CD4-positive, alpha-beta T cell treated with Interleukin-4 for 4 hours (primary cell): ENCODE measurements at regions not wholly inside any gene's neighbourhood (a gene's known extent, or its start where the extent isn't known, plus 50 kb on each side); places are given as distances from the start of the nearest gene placed in this dataset.

ENCODE experiments used
- DNase-seq: peaks from one replicate; pipeline ENCODE4 v3.0.0-alpha.2; 2020

DNA sequence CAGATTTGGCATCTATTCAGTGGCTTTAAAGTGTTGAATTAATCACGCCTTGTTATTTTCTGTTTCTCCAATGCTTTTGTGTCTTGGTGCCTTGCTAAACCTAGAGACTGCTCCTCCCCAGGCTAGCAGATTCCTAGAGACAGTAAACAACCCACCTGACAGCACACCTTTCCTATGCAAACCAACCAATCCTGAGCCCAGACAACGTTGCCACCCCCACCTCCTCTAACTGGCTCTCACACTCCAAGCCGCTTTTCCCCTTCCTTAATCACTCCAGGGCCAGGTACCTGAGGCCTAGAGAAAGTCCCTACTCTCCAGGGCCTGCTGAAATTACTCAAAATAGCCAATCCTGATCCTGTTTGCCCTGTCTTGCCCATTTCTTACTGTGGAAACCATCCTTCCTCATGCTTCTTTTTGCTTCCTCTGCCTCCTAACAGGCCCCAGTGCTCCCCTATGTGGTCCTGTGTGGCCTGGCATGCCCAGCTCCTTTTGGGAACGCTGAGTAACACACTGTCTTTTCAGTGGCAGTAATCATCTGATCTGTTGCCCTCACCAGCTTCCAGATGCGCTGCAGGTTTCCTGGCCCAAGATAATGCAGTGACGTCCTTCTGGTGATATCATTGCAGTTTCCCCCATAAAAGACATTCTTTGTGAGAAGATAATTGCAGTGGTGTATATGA is 53.4 kb downstream of the GAS1 start:
- DNase-seq = no peak

- no peak for DNase-seq
Observed at GRCh38 chr9:86892576-86892975, 54.7 kb downstream of the GAS1 start.

GRCh38 chr9:86891886-86892437 is 55.3 kb downstream of the GAS1 start:
- no peak for DNase-seq

- no peak for DNase-seq
Observed at GRCh38 chr9:86891091-86891490, 56.2 kb downstream of the GAS1 start.

DNA sequence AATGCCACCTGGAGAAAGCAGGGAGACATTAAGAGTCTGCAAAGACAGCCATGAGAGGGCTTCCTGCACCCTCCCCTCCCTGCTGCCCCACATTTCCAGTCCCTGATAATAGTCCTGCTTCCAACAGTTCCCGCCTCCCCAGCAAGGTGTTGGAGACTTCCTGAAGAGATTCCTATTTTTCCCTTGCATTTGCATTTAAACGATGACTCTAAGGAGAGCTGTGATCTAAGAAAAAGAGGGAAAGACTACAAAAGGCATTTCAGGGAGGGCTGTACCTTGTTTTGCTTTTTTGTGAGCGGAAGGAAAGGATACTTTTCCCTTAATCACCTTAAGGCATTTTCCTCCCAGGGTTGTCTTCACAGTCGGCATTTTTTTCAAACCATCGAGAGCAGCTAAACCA is 62.1 kb downstream of the GAS1 start:
- DNase-seq = no peak

DNA sequence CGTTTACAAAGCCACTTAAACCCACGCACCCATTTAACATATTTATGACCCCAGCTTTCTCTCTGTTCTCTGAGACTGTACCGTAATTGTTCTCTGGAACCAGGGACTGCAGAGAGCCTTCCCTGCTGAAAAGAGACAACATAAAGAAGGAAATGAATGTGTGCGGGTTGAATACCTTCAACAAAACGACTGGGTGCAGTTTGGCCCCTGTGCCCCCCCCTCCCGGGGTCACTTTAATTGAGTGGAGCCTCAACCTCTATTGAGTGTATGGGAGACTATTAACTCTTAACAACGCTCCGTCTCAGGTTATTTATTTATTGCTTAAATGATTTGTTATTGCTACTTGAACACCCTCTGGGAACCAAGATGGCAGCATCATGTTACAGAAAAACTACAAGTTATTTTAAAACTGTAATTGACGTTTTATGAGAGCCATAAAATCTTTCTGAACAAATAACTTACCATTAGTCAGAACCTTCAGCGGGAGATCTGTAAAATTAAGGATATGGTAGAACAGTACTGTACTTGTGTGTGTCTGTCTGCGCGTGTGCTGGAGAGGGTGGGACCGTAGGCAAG is 70.6 kb downstream of the GAS1 start:
- no peak for DNase-seq

DNA sequence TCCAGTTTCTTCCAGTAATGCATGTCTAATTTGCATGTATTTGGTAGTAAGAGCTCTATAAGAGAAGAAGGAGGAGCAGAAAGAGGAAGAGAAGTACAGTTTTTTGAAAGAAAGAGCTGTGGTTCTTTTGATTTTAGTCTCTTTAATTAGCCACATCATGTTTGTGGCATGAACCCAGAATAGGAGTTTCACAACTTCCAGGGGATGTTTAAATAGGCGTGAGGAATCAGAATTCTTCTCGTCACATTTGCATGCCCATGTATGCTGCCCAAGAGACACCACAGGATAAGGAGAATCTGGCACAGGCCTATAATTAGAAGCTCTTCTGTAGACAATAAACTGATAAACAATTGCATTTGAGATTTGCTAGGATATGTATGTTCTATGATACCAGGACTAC is 78.7 kb downstream of the GAS1 start:
- no peak for DNase-seq

DNA sequence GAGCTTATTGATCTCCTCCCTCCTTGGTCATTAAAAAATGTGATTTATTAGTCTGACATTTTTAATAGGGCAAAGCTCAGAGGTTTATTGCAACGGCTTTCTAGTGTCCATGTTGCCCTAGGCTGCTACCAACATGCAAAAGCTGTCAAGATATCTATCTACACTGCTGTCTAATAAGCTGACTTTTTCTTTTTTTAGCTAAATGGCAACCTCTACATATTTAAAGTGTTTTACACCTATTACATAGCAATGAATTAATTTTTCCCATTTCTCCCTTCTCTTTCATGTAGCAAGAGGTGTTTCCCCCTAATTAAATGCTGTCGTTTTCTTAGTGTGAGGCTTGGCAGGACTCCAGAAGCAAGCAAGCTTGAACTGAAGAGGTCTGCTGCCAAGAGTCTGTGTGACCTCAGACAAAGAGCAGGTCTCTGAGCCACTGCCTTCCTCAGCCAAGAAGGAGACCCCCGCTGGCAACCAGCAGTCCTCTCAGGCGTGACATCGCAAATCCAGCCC is 79.4 kb downstream of the GAS1 start:
- no peak for DNase-seq

DNA sequence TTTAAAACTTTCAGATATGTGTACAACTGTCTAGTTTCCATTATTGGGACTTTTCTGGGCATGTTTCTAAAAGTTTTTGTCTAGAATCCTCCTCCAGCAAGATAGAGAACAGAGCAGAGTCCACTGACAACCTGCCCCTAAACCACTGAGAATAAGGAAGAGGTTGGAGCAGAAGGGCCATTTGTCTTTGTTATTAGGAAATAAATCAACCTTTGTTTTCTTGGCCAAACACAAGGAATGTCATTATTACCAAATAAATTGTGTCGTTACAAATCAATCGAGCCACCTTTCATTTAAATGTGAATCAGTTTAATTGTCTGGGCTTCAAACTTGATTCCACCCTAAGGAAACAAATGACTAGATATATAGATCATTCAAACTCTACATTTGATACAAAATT is 81.4 kb downstream of the GAS1 start:
- no peak for DNase-seq

- DNase-seq = no peak
Observed at GRCh38 chr9:86860006-86860405, 87.3 kb downstream of the GAS1 start.

DNA sequence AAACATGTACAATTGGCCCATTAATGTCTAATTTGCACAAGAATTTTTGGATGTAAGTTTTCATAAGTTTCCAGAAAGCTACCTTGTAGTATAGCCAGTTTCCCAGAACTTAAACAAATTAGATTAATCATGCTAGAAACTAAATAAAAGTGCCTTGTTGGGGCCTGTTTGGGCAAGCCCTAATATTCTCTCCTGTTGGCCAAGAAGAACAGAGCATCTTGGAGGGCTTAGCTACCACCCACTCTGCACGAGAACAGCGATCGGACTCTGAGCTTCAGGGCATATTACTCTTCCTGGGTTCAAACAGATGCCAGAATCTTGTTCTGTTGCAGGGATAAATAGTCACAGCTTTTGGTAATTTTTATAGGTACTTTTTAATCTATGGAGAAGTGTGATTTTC is 88.2 kb downstream of the GAS1 start:
- no peak for DNase-seq

DNA sequence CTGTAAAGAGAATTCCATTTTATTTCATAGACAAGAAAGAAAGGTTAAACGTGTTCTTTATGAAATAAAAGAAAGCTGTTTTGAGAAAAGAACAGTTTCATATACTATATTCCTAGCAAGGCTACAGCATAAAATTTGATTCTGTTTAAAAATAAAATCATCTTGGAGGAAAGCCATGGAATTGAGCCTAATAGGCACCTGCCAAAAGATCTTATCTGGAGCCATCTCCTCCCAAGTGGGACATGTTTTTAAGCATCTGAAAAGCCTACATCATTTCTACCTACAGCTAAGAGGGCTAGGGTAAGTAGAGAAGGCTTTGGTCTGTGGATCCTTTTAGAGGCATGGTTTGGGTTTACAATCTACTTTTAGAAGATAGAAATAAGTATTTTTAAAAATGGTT is 89.3 kb downstream of the GAS1 start:
- no peak for DNase-seq

DNA sequence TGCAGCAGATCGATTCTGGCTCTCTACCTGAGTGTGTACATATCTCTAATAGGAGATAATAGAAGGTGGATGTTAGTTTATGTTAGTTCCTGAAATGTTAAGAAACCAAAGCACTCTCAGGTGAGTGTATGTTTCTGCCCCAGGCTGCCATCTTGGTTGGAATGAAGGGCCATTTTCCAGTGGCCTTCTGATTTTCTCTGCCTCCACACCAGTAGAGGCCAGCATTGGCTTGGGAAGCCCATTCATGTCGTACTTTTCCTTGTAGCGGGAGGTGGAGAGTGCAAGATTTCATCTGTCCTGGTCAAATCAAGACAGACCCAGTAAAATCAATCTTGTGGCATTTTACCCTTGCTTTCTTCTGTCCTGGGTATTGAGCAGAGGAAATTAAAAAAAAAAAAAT is 91.0 kb downstream of the GAS1 start:
- no peak for DNase-seq

DNA sequence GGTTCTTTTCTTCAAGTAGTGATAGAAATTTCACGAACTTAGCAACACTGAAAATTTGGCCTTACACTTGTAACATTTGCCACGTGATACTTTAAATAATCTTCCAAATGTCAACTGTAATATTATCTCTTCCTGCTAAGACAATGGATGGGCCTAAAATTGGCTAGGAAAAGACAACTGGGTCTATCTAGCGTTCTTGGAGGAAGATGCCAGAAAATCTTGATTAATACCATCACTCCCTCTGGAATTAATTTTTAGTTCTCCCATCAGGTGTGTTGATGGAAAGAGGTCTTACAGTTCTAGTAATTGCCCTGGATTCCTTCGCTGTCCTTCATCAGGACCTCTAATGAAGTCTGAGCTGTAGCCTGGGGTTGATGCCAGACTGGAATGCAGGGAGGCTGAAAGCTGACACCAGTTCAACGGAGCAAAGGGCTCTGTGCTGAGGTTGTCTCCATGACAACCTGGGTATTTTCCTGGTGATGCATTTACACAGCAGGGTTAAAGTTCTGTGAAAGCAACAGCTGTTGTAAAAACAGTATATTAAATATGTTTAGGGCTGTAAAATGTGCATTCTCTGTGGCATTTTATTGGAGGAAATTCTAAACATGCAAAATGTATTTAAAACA is 92.3 kb downstream of the GAS1 start:
- no peak for DNase-seq

DNA sequence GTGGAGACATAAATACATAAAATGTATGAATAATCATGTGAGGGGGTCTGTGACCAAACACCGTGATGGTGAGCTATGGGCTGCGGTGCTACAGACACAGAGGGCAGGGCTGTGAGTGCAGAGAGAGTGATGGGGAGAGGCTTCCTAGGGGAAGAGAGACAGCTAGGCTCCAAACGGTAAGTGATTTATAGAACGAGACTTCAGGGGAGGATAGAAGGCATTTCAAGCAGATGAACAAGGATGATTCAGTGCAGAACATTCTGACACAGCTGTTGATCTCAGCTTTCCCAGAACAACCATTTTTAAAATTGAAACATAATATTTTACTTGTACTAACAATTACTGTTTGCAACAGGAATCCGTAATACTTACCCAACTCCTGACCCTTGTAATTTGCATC is 100.7 kb downstream of the GAS1 start:
- no peak for DNase-seq

DNA sequence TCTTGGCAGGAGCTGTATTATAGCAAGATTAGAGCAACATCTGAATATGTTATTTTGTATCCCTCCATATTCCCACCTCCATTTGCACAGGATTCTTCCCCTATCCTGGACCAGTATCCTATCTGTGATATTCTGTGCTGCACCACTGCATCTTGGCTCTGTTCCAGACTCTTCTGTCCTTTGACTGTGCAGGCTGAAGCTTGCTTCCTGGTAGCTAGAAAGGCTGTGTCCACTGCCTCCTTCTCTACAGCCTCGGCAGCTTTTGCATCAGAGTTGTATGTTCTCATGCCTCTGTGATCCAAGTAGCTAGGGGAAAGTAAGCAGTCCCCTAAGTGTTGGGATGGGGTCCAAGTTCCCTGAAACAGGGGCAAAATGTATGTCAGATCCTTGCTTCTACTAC is 104.1 kb downstream of the GAS1 start:
- DNase-seq = no peak

GRCh38 chr9:86842573-86842972 is 104.7 kb downstream of the GAS1 start:
- no peak for DNase-seq

GRCh38 chr9:86839522-86839921 is 107.8 kb downstream of the GAS1 start:
- no peak for DNase-seq

GRCh38 chr9:86838519-86839497 is 108.5 kb downstream of the GAS1 start:
- DNase-seq = no peak

DNA sequence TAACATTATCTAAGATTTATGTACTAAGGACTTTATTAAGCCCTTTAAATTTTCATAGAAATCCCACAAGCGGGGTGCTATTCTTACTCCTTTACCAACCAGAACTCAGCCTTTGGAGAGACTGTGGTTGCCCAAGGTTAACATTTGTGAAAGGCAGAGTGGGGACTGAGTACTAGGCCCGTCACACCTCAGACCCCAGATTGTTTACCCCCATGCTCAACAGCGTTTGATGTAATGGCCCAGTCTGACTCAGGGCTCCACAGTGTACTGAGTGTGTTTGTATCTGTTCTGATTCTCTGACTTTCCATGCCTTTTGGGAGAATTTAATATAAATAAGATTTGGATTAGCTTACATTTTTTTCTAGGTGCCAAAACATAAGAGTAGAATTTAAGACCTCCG is 110.0 kb downstream of the GAS1 start:
- no peak for DNase-seq

DNA sequence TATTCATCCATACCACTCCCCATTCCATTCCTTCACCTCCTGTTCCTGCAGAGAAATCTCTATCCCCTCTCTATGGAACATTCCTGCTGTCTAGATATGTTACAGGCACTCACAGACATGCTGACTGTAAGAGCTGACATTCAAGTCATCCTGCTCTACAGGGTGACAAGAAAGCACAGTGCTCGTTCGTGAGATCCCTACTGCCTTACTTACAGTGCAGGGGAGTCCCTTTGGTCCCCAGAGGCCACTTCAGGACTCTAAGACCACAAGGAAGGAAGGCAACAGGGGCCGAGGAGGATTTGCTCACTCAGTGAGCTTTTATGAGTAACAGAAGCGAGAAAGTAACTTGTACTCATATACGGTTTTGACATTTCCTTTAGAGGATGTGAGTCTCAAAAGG is 110.5 kb downstream of the GAS1 start:
- DNase-seq = no peak

DNA sequence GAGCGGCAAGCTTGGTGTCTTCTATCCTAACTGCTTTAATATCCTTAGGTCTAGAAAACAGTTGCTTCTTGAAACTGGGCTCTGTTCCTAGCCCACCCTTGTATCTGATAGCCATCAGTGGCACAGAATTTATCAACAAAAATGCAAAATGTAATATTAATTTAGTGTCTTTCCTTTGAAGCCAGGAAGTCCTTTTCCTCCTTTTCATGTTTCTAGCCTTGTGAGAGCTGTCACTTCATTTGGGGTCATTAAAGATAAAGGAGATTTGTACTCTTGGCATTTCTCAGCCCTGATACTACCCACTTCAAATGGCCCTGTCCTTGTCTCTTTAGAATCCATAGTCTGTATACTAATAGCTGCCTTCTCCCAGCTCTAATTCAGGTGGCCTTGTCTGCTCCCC is 111.0 kb downstream of the GAS1 start:
- no peak for DNase-seq

DNA sequence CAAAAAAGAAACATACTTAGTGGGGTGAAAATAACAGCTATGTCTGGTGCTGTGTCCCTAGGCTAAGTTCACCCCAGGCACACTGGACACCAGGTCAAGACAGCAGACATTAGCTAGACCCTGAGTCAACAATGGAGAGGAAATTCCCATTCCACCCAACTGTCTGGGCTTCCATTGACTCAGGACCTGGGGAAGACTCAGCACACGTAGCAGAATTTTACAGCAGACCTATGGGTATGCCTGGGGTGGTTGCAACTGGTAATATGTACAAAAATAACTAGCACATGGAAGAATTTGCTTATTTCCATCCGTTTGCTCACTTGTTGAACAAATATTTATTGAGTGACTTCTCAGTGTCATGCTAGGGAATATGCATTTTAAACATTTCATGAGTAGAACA is 117.0 kb downstream of the GAS1 start:
- DNase-seq = no peak
